IPS-20b (cell line): ENCODE measurements at regions not wholly inside any gene's neighbourhood (a gene's known extent, or its start where the extent isn't known, plus 50 kb on each side); places are given as distances from the start of the nearest gene placed in this dataset.

ENCODE experiments used
- H3K27ac ChIP-seq: one replicate; pipeline ENCODE4 v1.5.1; 2013; ENCODE audit warnings: low read length
- H3K27me3 ChIP-seq: 2 replicates; pipeline ENCODE4 v1.6.1; 2013; ENCODE audit warnings: mild to moderate bottlenecking, low read length, inconsistent platforms; ENCODE audit not compliant: insufficient read depth
- H3K36me3 ChIP-seq: 2 replicates; pipeline ENCODE4 v1.6.1; 2013; ENCODE audit warnings: low read depth, mild to moderate bottlenecking, inconsistent platforms, low read length, moderate library complexity; ENCODE audit not compliant: insufficient read depth
- H3K4me1 ChIP-seq: 2 replicates; pipeline ENCODE4 v1.6.1; 2013; ENCODE audit warnings: mild to moderate bottlenecking, control low read depth, inconsistent platforms, low read length, moderate library complexity; ENCODE audit not compliant: insufficient read depth
- H3K4me3 ChIP-seq: 2 replicates; pipeline ENCODE4 v1.5.1; 2013; ENCODE audit warnings: mild to moderate bottlenecking, low read length, inconsistent platforms
- H3K9ac ChIP-seq: 2 replicates; pipeline ENCODE4 v1.6.1; 2013; ENCODE audit warnings: low read depth, mild to moderate bottlenecking, inconsistent platforms, low read length, moderate library complexity
- H3K9me3 ChIP-seq: 2 replicates; pipeline ENCODE4 v1.6.1; 2013; ENCODE audit warnings: mild to moderate bottlenecking, low read depth, low read length, inconsistent platforms; ENCODE audit not compliant: insufficient read depth

DNA sequence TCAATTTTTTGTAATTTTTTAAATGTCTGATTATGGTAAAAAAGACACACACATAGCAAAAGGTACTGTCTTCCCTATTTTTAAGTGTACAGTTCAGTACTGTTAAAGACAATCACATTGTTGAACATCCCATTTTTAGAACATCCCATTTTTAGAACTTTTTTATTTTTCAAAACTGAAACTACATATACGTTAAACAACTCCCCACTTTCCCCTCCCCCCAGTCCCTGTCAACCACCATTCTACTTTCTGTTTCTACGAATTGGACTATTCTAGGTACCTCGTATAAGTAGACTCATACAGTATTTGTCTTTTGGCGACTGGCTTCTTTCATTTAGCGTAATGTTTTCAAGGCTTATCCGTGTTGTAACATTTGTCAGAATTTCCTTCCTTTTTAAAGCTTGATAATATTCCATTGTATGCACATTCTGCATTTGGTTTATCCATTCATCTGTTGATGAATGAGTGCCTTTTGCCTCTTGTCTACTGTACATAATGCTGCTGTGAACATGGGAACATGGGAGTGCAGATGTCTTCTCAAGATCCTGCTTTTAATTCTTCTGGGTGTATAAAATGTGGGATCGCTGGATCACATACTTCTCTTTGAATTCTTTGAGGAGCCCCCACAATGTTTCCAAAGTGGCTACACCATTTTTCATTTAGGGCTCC is 154.0 kb downstream of the PIK3R1 start:
- H3K4me1 ChIP-seq: no peaks in the 10 kb centered on the region
- no peaks in the 10 kb centered on the region for H3K9me3 ChIP-seq
- no peaks in the 10 kb centered on the region for H3K27me3 ChIP-seq
- no peak overlapping the region for H3K4me3 ChIP-seq
- H3K36me3 ChIP-seq: no peaks in the 10 kb centered on the region
- no peak overlapping the region for H3K9ac ChIP-seq
- H3K27ac ChIP-seq: no peak overlapping the region

DNA sequence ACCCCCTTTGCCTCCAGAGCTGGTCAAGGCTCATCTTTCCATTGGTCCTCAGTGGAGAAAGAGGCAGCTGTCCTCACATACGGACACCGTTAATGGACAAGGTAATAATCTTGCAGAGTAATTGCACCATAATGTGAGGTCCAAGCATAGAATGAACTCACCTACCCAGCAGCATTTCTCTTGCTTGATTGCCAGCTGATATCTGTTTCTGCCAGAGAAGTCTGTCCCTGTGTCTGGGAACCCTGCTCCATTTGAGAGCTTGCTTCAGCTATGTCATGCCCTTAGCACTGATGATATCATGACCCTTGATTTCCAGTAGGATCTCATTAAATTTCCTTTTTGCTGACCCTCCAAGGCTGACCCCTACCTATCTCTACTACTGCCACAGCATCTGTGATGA is 154.6 kb downstream of the PIK3R1 start:
- Histone ChIP-seq H3K36me3 (no peaks in the 10 kb centered on the region), H3K4me1 (no peaks in the 10 kb centered on the region), H3K4me3 (no peak overlapping the region), H3K9ac (no peak overlapping the region), H3K27me3 (no peaks in the 10 kb centered on the region), H3K9me3 (no peaks in the 10 kb centered on the region), H3K27ac (no peak overlapping the region)

DNA sequence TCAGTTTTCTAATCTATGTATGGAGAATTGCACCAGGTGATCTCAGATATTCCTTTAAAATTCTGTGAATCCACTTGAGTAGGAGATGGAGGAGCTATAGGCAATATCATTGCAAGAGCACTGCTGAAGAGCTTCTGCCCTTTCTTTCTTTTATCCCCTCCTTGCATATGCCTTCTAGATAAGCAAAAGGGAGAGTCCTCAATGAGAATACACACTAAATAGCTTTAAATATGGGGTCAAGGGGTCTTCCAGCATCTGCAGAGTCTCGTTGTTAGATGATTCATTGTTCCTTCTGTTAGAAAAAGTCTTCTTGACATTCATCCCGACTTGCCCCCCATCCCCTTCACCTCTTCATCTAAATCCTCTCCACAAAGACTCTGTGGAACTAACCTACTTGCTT is 156.1 kb downstream of the PIK3R1 start:
- Histone ChIP-seq H3K4me1 (no peaks in the 10 kb centered on the region), H3K9ac (no peak overlapping the region), H3K4me3 (no peak overlapping the region), H3K27me3 (no peaks in the 10 kb centered on the region), H3K36me3 (no peaks in the 10 kb centered on the region), H3K9me3 (no peaks in the 10 kb centered on the region), H3K27ac (no peak overlapping the region)

DNA sequence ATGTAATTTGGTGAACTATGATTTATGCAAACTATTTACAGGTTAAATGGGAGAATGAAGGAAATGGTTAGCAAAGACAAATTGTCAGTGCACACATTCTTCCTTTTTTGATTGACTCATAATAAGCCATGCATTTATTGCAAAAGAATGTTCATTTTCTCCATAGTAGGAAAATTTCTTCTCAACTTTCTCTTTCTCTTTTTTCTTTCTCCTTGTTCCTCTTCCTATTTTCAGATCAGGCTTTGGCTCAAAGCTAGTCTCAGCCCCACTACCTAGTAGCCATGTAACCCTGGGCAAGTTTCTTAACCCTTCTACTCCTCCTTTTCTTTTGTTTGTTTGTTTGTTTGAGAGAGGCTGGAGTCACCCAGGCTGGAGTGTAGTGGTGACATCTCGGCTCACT is 156.6 kb downstream of the PIK3R1 start:
- H3K4me3 ChIP-seq: no peak overlapping the region
- no peaks in the 10 kb centered on the region for H3K36me3 ChIP-seq
- H3K27ac ChIP-seq: no peak overlapping the region
- no peaks in the 10 kb centered on the region for H3K27me3 ChIP-seq
- no peaks in the 10 kb centered on the region for H3K4me1 ChIP-seq
- H3K9me3 ChIP-seq: no peaks in the 10 kb centered on the region
- no peak overlapping the region for H3K9ac ChIP-seq

DNA sequence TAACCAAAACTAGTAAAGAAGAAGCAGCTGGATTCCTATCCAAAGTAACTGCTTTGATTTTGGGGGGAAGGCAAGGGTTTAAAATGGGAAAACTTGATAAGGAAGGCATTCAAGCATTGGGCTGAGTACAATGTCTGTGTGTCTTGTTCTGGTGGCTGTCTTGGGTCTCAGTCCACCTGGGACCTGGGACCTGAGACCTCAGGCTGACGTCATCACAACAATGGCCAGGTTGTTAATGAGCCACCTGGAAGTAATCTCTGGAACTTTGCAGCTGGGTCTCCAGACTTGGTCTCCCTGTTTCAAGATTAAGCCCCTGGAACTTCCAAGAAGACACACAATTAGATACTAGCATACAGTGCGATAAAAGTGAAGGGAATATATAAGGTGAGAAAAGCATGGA is 157.5 kb downstream of the PIK3R1 start:
- Histone ChIP-seq H3K4me1 (no peaks in the 10 kb centered on the region), H3K27ac (no peak overlapping the region), H3K36me3 (no peaks in the 10 kb centered on the region), H3K4me3 (no peak overlapping the region), H3K9me3 (no peaks in the 10 kb centered on the region), H3K9ac (no peak overlapping the region), H3K27me3 (no peaks in the 10 kb centered on the region)

DNA sequence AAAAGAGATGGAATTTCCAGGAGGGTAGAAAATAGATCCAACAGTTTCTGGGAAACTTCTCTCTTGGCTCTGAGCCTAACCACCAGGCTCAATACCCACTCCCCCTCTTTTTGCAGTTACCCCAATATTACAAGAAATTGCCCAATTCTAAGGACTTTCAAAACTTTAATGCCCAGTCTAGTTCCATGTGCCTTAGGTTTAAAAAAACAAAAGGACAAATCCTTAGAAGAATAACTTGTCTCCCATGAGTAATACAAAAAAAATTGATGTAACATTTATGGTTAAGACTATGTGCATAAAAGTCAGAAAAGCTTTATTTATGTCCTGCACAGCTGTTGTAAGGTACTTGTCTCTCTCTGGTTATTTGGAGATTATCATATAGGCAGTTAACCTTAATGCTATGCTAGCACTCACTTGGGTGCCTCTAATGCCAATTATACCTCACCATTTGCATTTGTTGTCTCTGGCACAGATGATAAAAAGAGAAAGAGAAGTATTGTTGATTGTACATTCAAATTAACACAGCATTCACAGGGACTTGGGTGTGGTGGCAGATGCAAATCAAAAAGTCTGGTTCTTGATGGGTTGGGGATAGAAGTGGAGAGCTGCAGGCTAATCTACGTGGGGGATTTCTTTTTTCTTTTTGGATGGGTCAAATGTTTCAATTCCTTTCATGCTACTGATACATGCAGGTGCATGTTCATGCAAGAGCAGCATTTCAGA is 159.4 kb downstream of the PIK3R1 start:
- Histone ChIP-seq H3K36me3 (no peaks in the 10 kb centered on the region), H3K9ac (no peak overlapping the region), H3K9me3 (no peaks in the 10 kb centered on the region), H3K27me3 (no peaks in the 10 kb centered on the region), H3K4me3 (no peak overlapping the region), H3K4me1 (no peaks in the 10 kb centered on the region), H3K27ac (no peak overlapping the region)

DNA sequence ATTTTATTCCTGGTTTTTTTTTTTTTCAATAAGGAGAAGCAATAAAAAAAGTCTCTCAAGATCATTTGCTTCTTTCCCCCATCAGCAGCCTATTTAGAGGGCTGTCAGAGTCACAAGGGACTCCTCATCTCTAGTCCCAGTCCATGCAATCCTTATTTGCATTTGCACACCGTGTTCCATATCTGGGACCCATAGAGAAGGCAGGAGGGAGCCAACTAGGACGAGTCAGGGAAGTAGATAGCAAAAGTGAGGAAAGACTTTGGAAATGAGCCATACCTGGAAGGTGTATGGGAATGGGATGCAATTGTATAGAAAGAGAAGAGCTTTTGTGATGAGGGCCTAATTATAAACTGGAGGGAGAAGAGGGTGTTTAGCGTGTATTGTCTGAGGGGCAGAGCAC is 160.0 kb downstream of the PIK3R1 start:
- no peak overlapping the region for H3K9ac ChIP-seq
- no peak overlapping the region for H3K27ac ChIP-seq
- no peak overlapping the region for H3K4me3 ChIP-seq
- H3K4me1 ChIP-seq: no peaks in the 10 kb centered on the region
- H3K36me3 ChIP-seq: no peaks in the 10 kb centered on the region
- no peaks in the 10 kb centered on the region for H3K9me3 ChIP-seq
- no peaks in the 10 kb centered on the region for H3K27me3 ChIP-seq

DNA sequence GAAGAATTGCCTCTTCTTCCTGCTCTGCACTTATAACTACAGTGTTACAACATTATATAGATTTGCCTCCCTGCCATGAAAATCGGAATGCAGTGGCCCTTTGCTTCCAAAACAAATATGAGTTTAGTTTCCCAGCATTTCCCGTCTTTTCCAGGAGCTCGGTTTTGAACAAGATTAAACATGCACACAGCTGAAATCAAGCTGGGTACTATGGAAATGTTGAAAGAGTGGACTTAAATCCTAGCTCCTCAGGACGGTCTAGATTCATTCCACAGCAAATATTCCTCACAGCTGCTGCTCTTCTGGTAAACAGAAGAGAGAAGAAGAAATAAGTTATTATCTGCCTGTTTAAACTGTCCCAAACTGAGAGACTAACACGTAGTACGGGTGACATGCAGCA is 161.4 kb downstream of the PIK3R1 start:
- Histone ChIP-seq H3K9me3 (no peaks in the 10 kb centered on the region), H3K27ac (no peak overlapping the region), H3K4me1 (no peaks in the 10 kb centered on the region)

DNA sequence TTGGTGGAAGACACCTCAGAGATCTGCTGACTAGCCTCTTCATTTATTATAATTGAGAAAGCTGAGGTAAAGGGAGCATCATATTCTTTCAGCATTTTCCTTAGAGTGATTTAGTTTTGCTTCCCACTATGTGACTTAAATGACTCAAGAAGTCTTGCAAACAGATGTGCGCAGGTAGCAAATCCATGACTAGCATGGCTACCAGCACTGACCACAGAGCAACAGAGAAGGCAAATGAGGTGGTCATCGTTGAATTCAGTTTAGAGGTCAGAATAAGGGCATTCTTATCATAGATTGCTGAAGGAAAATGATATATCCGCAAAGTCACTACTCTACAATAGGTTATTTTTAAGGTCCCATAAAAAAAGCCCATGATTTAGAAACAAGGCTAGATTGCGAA is 162.2 kb downstream of the PIK3R1 start:
- H3K9me3 ChIP-seq: no peaks in the 10 kb centered on the region
- H3K4me1 ChIP-seq: no peaks in the 10 kb centered on the region
- no peak overlapping the region for H3K27ac ChIP-seq
- H3K27me3 ChIP-seq: no peaks in the 10 kb centered on the region
- no peak overlapping the region for H3K9ac ChIP-seq
- H3K36me3 ChIP-seq: no peaks in the 10 kb centered on the region
- H3K4me3 ChIP-seq: no peak overlapping the region

More for the DNA sequence above, 161.4 kb downstream of the PIK3R1 start:
- Histone ChIP-seq H3K36me3 (no peaks in the 10 kb centered on the region), H3K27me3 (no peaks in the 10 kb centered on the region), H3K4me3 (no peak overlapping the region), H3K9ac (no peak overlapping the region)

DNA sequence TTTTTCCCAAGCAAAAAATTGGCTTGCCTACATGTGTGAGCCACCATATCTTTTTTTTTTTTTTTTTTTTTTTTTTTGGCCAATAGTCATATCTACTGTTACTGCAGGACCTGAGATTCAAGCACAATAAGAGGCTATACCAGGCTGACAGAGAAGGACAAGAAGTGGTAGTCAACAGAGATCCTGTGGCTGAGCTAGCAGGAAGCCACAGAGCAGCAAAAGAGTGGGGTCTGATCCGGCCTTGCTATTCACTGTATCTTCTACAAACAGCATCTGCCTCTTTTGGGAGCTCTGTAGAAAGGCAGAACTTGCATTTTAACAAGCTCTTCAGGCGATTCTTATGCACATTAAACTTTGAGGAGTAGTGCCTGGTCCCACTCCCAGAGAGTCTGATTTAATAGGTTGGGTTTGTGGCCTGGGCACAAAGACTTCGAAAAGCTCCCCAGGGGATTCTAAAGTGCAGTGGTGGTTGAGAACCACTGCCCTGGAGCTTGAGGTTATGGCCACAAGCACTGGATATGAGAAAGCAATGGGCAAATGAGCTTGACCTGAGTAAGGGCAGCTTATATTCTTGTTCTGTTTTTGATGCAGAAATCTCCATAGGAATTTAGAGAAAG is 162.8 kb downstream of the PIK3R1 start:
- H3K4me3 ChIP-seq: no peak overlapping the region
- H3K4me1 ChIP-seq: no peaks in the 10 kb centered on the region
- H3K9ac ChIP-seq: no peak overlapping the region
- no peaks in the 10 kb centered on the region for H3K27me3 ChIP-seq
- H3K27ac ChIP-seq: no peak overlapping the region
- no peaks in the 10 kb centered on the region for H3K9me3 ChIP-seq
- no peaks in the 10 kb centered on the region for H3K36me3 ChIP-seq

DNA sequence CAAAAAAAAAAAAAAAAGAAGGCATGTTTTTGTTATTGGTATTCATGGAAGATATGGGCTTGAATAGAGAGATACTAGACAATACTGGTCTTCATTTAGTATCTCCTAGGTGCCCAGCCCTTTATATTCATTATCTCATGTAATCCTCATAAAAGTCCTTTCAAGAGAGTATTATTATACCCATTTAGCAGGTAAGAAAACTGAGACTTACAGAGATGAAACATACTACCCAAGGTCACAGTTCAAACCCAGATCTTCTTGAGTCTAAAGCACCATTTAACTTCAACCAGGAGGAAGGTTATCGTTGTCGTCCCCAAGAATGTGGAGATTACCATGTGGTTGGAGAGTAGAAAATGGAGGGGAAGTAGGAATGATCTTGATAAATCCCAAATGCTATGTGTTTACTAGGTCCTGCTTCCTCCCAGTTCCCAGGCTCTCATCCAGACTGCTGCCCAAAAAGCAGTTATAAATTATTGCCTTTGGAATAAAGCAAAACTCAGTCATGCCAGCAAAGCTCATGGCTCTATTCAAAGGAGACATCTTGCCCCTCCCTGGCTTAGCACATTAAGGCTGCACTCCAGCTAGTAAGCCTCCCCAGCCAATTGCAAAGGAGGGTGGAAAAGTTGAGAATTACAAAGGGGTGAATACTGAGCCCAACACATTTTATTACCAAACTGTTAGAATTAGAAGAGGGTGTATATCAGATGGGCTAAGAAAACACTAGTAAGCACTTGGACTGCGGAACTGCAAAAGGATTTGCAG is 163.9 kb downstream of the PIK3R1 start:
- Histone ChIP-seq H3K4me3 (no peak overlapping the region), H3K4me1 (no peaks in the 10 kb centered on the region), H3K36me3 (no peaks in the 10 kb centered on the region), H3K27me3 (no peaks in the 10 kb centered on the region), H3K9me3 (no peaks in the 10 kb centered on the region), H3K9ac (no peak overlapping the region), H3K27ac (no peak overlapping the region)
